Fibroblast of the aortic adventitia (primary cell): ENCODE measurements at regions not wholly inside any gene's neighbourhood (a gene's known extent, or its start where the extent isn't known, plus 50 kb on each side); places are given as distances from the start of the nearest gene placed in this dataset.

Source experiments
- DNase-seq: peaks from one replicate; pipeline ENCODE4 v3.0.0-alpha.2; 2010; ENCODE audit warnings: low read depth
- H3K4me3 ChIP-seq: 2 replicates; pipeline ENCODE4 v1.5.1; 2011; ENCODE audit warnings: low read depth, mild to moderate bottlenecking, control low read depth, low read length, moderate library complexity
- TF ChIP-seq, protein P1 (sequence below): IDR thresholded peaks from 2 replicates; pipeline ENCODE4 v1.5.1; 2011; ENCODE audit warnings: mild to moderate bottlenecking, low read length, control low read depth, inconsistent platforms; ENCODE audit not compliant: insufficient read depth

- peak; percentile 13 for DNase-seq
- H3K4me3 ChIP-seq: no peak overlapping the region
- TF ChIP-seq, protein P1, sequence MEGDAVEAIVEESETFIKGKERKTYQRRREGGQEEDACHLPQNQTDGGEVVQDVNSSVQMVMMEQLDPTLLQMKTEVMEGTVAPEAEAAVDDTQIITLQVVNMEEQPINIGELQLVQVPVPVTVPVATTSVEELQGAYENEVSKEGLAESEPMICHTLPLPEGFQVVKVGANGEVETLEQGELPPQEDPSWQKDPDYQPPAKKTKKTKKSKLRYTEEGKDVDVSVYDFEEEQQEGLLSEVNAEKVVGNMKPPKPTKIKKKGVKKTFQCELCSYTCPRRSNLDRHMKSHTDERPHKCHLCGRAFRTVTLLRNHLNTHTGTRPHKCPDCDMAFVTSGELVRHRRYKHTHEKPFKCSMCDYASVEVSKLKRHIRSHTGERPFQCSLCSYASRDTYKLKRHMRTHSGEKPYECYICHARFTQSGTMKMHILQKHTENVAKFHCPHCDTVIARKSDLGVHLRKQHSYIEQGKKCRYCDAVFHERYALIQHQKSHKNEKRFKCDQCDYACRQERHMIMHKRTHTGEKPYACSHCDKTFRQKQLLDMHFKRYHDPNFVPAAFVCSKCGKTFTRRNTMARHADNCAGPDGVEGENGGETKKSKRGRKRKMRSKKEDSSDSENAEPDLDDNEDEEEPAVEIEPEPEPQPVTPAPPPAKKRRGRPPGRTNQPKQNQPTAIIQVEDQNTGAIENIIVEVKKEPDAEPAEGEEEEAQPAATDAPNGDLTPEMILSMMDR: no peak
Measured at GRCh38 chr15:70526221-70526973, 237.0 kb downstream of the UACA start.

DNA sequence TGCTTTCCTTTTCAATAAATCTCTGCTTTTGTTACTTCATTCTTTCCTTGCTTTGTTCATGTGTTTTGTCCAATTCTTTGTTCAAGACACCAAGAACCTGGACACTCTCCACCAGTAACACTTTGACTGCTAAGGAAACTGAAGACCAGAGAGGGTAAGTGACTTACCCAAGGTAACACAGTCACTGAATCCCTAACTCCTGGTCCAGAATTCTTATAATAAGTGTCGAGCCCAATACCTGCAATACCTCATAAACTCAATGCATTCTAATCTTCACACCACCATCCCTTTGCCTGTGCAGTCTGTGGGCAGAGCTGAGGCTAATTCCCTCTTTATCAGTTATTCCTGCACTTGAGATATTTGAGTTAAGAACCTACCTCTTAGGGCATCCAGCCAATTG, 237.8 kb downstream of the UACA start:
- DNase-seq: no peak
- H3K4me3 ChIP-seq: no peak overlapping the region
- TF ChIP-seq, protein P1: no peak

- TF ChIP-seq, protein P1: no peak
- DNase-seq: no peak
- no peak overlapping the region for H3K4me3 ChIP-seq
Measured at GRCh38 chr15:70524470-70524869, 238.9 kb downstream of the UACA start.

DNA sequence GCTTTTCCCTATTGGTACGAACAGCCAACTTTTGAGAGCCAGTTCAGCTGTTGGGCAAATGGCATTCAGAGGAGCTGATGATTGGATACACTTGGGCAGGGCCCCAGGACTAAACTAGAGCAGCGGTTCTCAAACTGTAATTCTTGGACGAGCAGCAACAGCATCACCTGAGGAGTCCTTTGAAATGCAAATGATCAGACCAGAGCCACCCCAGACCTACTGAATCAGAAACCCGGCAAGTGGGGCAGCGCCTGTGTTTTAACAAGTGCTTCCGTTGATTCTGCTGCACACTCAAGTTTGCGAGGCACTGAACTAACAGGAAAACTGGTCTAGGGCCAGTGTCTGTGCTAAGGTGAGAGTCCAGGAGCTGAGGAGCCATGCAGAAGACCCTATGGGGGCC, 239.7 kb downstream of the UACA start:
- TF ChIP-seq, protein P1: no peak
- no peak overlapping the region for H3K4me3 ChIP-seq
- no peak for DNase-seq

DNA sequence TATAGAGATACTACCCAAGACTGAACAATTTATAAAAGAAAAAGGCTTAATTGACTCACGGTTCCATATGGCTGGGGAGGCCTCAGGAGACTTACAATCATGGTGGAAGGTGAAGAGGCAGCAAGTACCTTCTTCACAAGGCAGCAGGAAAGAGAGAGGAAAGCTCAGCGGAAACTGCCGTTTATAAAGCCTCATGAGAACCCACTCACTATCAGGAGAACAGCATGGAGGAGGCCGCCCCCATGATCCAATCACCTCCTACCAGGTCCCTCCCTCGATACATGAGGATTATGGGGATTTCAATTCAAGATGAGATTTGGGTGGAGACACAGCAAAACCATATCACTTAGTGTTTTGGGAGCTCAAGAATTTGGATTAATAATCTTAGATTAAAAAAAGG, 240.2 kb downstream of the UACA start:
- H3K4me3 ChIP-seq: no peak overlapping the region
- DNase-seq: no peak
- TF ChIP-seq, protein P1: no peak

DNA sequence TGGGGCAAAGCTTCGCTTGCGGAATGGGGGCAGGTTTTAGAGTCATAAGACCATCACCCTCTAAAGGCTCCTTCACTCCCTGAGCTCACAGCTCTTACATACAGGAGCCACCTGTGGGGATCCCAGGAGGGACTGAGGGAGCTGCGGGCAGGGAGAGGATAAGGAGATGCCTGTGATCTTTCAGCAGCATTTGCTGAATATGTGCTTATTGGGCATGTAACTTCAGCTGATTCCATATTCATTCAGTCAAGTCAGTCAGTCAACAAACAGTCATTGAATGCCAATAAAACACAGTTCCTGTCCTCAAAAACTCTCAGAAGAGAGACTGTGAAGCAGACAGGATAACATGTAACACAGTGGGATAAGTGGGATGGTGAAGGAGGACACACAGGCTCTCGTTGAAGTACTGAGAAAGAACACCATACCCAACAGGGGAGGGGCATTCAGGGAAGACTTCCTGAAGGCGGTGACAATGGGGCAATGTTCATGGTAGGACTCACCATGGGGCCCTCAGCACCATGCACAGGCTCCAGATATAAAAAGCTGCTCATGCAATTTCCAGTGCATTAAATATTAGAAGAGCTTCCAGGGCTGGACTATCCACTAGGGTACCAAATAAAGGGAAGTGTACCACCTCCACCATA, 240.9 kb downstream of the UACA start:
- DNase-seq: no peak
- TF ChIP-seq, protein P1: no peak
- no peak overlapping the region for H3K4me3 ChIP-seq
